Spleen (tissue), 11 donors: ENCODE measurements at regions not wholly inside any gene's neighbourhood (a gene's known extent, or its start where the extent isn't known, plus 50 kb on each side); places are given as distances from the start of the nearest gene placed in this dataset.

Experiments used
- DNase-seq: peaks from one replicate; pipeline ENCODE4 v3.0.0-alpha.2; 2020
- H3K27ac ChIP-seq, 8 donors: fragments of 200-600 bp; sonication (generic) in 7 of 8; 1 replicate in 4 of 8; 2 replicates in 4 of 8; pipeline versions ENCODE4 v1.5.0 to v1.8.0; 2016 to 2021; ENCODE audit warnings: inconsistent platforms in 4 of 8, mild to moderate bottlenecking in 4 of 8, moderate library complexity in 1 of 8
- H3K27me3 ChIP-seq, 7 donors: fragments of 200-600 bp; sonication (generic) in 6 of 7; replicated peaks in 1 of 7; 1 replicate in 4 of 7; 2 replicates in 3 of 7; pipeline versions ENCODE4 v1.5.0 to v1.8.0; 2016 to 2021; ENCODE audit warnings: inconsistent platforms in 3 of 7, mild to moderate bottlenecking in 1 of 7
- H3K36me3 ChIP-seq, 6 donors: fragments of 200-600 bp; sonication (generic) in 5 of 6; 1 replicate in 4 of 6; 2 replicates in 2 of 6; pipeline versions ENCODE4 v1.5.0 to v1.8.0; 2016 to 2021; ENCODE audit warnings: inconsistent platforms in 2 of 6
- H3K4me1 ChIP-seq, 6 donors: fragments of 200-600 bp; sonication (generic) in 5 of 6; 1 replicate in 3 of 6; 2 replicates in 3 of 6; pipeline versions ENCODE4 v1.5.0 to v1.8.0; 2016 to 2021; ENCODE audit warnings: inconsistent platforms in 3 of 6
- H3K4me3 ChIP-seq, 8 donors: fragments of 200-600 bp; sonication (generic) in 7 of 8; 1 replicate in 4 of 8; 2 replicates in 4 of 8; pipeline versions ENCODE4 v1.5.0 to v1.8.0; 2016 to 2021; ENCODE audit warnings: inconsistent platforms in 4 of 8, mild to moderate bottlenecking in 4 of 8, moderate library complexity in 2 of 8
- H3K9me3 ChIP-seq, 8 donors: fragments of 200-600 bp; sonication (generic) in 7 of 8; 1 replicate in 4 of 8; 2 replicates in 4 of 8; pipeline versions ENCODE4 v1.5.0 to v1.8.0; 2016 to 2021; ENCODE audit warnings: inconsistent platforms in 4 of 8
- CTCF ChIP-seq, 11 experiments: fragments of 200-600 bp in 7 of 11; fragments of 450-650 bp in 4 of 11; sonication (generic) in 4 of 11; IDR thresholded peaks in 8 of 11; conservative IDR thresholded peaks in 3 of 11; 1 replicate in 7 of 11; 2 replicates in 4 of 11; pipeline versions ENCODE4 v1.4.0 to v1.8.0; 2016 to 2021; ENCODE audit warnings: antibody characterized with exemption in 11 of 11, inconsistent platforms in 4 of 11, mild to moderate bottlenecking in 1 of 11
- POLR2A ChIP-seq, 3 donors: fragments of 450-650 bp; IDR thresholded peaks; one replicate each; pipeline ENCODE4 v1.5.1; 2017; ENCODE audit warnings: antibody characterized with exemption in 3 of 3, mild to moderate bottlenecking in 1 of 3
- POLR2AphosphoS5 ChIP-seq, 3 donors: sonication (generic); formaldehyde crosslinking; IDR thresholded peaks; one replicate each; pipeline ENCODE4 v1.5.1; 2017; ENCODE audit warnings: antibody characterized with exemption in 3 of 3
- WGBS, 5 donors: extraction: QIAGEN DNeasy Blood & Tissue Kit in 3 of 5; methylation state at CpG; one replicate each; pipeline versions ENCODE4 v1.1.5 to v1.1.7; 2013 to 2018; 5-methylcytosine and 5-hydroxymethylcytosine counted together
- intact Hi-C: fragments of 100-400 bp; cut with DNase I; formaldehyde crosslinking; loops from one replicate; pipeline ENCODE4 v1.15.0; 2023; ENCODE audit warnings: low total_unique reads
- donor health status: healthy with polysubstance abuse.
- donor health status: DM: no; HTN: no; CAD: no; lungs with moderate emphysema.
- donor health status: DM: no; HTN: no; CAD: no.
- donor health status: Bipolar disorder and iron deficiency.
- donor health status: healthy.
- donor health status: DM: no; HTN: no; CAD: no.
- donor health status: DM: yes; HTN: yes; CAD: no.

GRCh38 chr5:145362266-145362665 is 472.9 kb downstream of the PRELID2 start:
- H3K36me3 ChIP-seq, result no peaks in the 10 kb centered on the region
- TF ChIP-seq POLR2AphosphoS5 (IDR thresholded peaks at IDR 0.05) (no peak), CTCF (IDR thresholded peaks at IDR 0.05 in 8 of 11, conservative IDR thresholded peaks at IDR 0.05 in 3 of 11) (no peak), POLR2A (IDR thresholded peaks at IDR 0.05) (no peak)
- no peaks in the 10 kb centered on the region for H3K4me1 ChIP-seq
- no peak overlapping the region for H3K27ac ChIP-seq
- peaks cover 0 to 15% (median 6%) of the 10 kb centered on the region in 8 donors for H3K9me3 ChIP-seq
- WGBS, 5 donors, result 58 to 67% (median 65%) methylated on average over 2 of the region's 2 CpGs
- no peak for DNase-seq
- no peaks in the 10 kb centered on the region for H3K27me3 ChIP-seq
- H3K4me3 ChIP-seq, result no peak overlapping the region
- intact Hi-C loops, result no loop called here

- H3K9me3 ChIP-seq, result peaks cover 0 to 24% (median 7%) of the 10 kb centered on the region in 8 donors
- TF ChIP-seq POLR2A (IDR thresholded peaks at IDR 0.05) (no peak), POLR2AphosphoS5 (IDR thresholded peaks at IDR 0.05) (no peak), CTCF (IDR thresholded peaks at IDR 0.05 in 8 of 11, conservative IDR thresholded peaks at IDR 0.05 in 3 of 11) (no peak)
- H3K36me3 ChIP-seq, result no peaks in the 10 kb centered on the region
- DNase-seq, result no peak
- H3K4me3 ChIP-seq, result no peak overlapping the region
- H3K4me1 ChIP-seq, result no peaks in the 10 kb centered on the region
- H3K27me3 ChIP-seq, result no peaks in the 10 kb centered on the region
- intact Hi-C loops, result no loop called here
- no peak overlapping the region for H3K27ac ChIP-seq
Measured at GRCh38 chr5:145360936-145361335, 474.2 kb downstream of the PRELID2 start.

- H3K4me1 ChIP-seq, result no peaks in the 10 kb centered on the region
- 75 to 97% (median 92%) methylated on average over 1 of the region's 1 CpG for WGBS, 5 donors
- no peak overlapping the region for H3K4me3 ChIP-seq
- no peak for DNase-seq
- H3K36me3 ChIP-seq, result no peaks in the 10 kb centered on the region
- H3K27ac ChIP-seq, result no peak overlapping the region
- TF ChIP-seq POLR2AphosphoS5 (IDR thresholded peaks at IDR 0.05) (no peak), CTCF (IDR thresholded peaks at IDR 0.05 in 8 of 11, conservative IDR thresholded peaks at IDR 0.05 in 3 of 11) (no peak), POLR2A (IDR thresholded peaks at IDR 0.05) (no peak)
- H3K27me3 ChIP-seq, result no peaks in the 10 kb centered on the region
- intact Hi-C loops, result no loop called here
- H3K9me3 ChIP-seq, result peaks cover 0 to 24% (median 0%) of the 10 kb centered on the region in 8 donors
Measured at GRCh38 chr5:145350513-145350912, 484.6 kb downstream of the PRELID2 start.

GRCh38 chr5:145347026-145347616 is 488.0 kb downstream of the PRELID2 start:
- Histone ChIP-seq H3K4me1 (no peaks in the 10 kb centered on the region), H3K4me3 (no peak overlapping the region), H3K27ac (no peak overlapping the region), H3K9me3 (peaks cover 0 to 12% (median 0%) of the 10 kb centered on the region in 8 donors), H3K36me3 (no peaks in the 10 kb centered on the region), H3K27me3 (no peaks in the 10 kb centered on the region)
- 35 to 44% (median 39%) methylated on average over 4 of the region's 4 CpGs for WGBS, 5 donors
- intact Hi-C loops, result no loop called here
- no peak for DNase-seq
- no peak for TF ChIP-seq CTCF (IDR thresholded peaks at IDR 0.05 in 8 of 11, conservative IDR thresholded peaks at IDR 0.05 in 3 of 11)
- no peak for TF ChIP-seq POLR2A (IDR thresholded peaks at IDR 0.05)
- no peak for TF ChIP-seq POLR2AphosphoS5 (IDR thresholded peaks at IDR 0.05)
